ENCODE measurements at regions not wholly inside any gene's neighbourhood (a gene's known extent, or its start where the extent isn't known, plus 50 kb on each side); places are given as distances from the start of the nearest gene placed in this dataset.

GRCh38 chr1:143660354-143660941, 311.3 kb downstream of the FAM72C start:
- no peak for DNase-seq (ENCODE audit: low read depth, low spot score)
- RAD21 ChIA-PET (ENCODE audit: low non-redundant PET in 1 of 2, low total read pairs in 2 of 2, uncharacterized antibody in 2 of 2, unreplicated experiment in 2 of 2): no interaction called here
- Histone ChIP-seq H3K79me2 (ENCODE audit: insufficient read depth, low read length) (no peaks in the 10 kb centered on the region), H3K36me3 (ENCODE audit: control insufficient read depth in 1 of 2, insufficient read depth in 2 of 2, low read length in 2 of 2) (no peaks in the 10 kb centered on the region), H3K4me3 (replicated peaks in 1 of 2; ENCODE audit: low read depth in 1 of 2, low read length in 2 of 2) (no peak overlapping the region), H3K27ac (ENCODE audit: low read depth, low read length) (no peak overlapping the region), H2AFZ (ENCODE audit: low read depth, low read length, poor library complexity, severe bottlenecking) (no peak overlapping the region), H3K4me2 (ENCODE audit: low read length) (no peak overlapping the region), H3K27me3 (ENCODE audit: insufficient read depth, low read length) (peaks cover 10% of the 10 kb centered on the region; the same call in 1 of the 2 replicates), H4K20me1 (ENCODE audit: insufficient read depth) (no peaks in the 10 kb centered on the region), H3K9me3 (ENCODE audit: control insufficient read depth in 1 of 2, insufficient read depth in 1 of 2, low read depth in 1 of 2, low read length in 2 of 2) (no peaks in the 10 kb centered on the region), H3K9ac (ENCODE audit: low read length) (no peak overlapping the region), H3K4me1 (ENCODE audit: control insufficient read depth in 1 of 2, insufficient read depth in 2 of 2, low read length in 2 of 2) (no peaks in the 10 kb centered on the region), H3K9me2 (ENCODE audit: insufficient read depth) (no peaks in the 10 kb centered on the region)
- CTCF ChIA-PET: no interaction called here
- no peak for ATAC-seq
- no peak for TF ChIP-seq FOSL1 (IDR thresholded peaks at IDR 0.05; ENCODE audit: low read depth)
- TF ChIP-seq SRF (IDR thresholded peaks at IDR 0.05; ENCODE audit: low read depth): no peak
- no peak for TF ChIP-seq CBX3 (IDR thresholded peaks at IDR 0.05; ENCODE audit: low read depth)
- TF ChIP-seq POLR2A (IDR thresholded peaks at IDR 0.05; ENCODE audit: borderline replicate concordance, extremely low read depth, insufficient read depth, insufficient read length): no peak
- TF ChIP-seq, protein P1, sequence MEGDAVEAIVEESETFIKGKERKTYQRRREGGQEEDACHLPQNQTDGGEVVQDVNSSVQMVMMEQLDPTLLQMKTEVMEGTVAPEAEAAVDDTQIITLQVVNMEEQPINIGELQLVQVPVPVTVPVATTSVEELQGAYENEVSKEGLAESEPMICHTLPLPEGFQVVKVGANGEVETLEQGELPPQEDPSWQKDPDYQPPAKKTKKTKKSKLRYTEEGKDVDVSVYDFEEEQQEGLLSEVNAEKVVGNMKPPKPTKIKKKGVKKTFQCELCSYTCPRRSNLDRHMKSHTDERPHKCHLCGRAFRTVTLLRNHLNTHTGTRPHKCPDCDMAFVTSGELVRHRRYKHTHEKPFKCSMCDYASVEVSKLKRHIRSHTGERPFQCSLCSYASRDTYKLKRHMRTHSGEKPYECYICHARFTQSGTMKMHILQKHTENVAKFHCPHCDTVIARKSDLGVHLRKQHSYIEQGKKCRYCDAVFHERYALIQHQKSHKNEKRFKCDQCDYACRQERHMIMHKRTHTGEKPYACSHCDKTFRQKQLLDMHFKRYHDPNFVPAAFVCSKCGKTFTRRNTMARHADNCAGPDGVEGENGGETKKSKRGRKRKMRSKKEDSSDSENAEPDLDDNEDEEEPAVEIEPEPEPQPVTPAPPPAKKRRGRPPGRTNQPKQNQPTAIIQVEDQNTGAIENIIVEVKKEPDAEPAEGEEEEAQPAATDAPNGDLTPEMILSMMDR (IDR thresholded peaks at IDR 0.05 in 2 of 3, conservative IDR thresholded peaks at IDR 0.05 in 1 of 3; ENCODE audit: borderline replicate concordance in 1 of 3, insufficient read depth in 1 of 3, low read depth in 2 of 3, low read length in 2 of 3): no peak
- TF ChIP-seq ELF1 (IDR thresholded peaks at IDR 0.05; ENCODE audit: borderline replicate concordance, low read depth): no peak
- no peak for TF ChIP-seq ZNF274 (IDR thresholded peaks at IDR 0.05; ENCODE audit: low read depth, low read length)
- no peak for TF ChIP-seq ZFX (IDR thresholded peaks at IDR 0.05)
- TF ChIP-seq JUND (IDR thresholded peaks at IDR 0.05): no peak
- TF ChIP-seq EGR1 (IDR thresholded peaks at IDR 0.05; ENCODE audit: low read depth): no peak
- no peak for TF ChIP-seq CEBPB (IDR thresholded peaks at IDR 0.05; ENCODE audit: low read depth)
- TF ChIP-seq RAD21 (IDR thresholded peaks at IDR 0.05; ENCODE audit: low read depth): no peak
- no TSS peak for BruUV-seq (replicated peaks)
- POLR2A ChIA-PET: no interaction called here
- intact Hi-C loops (cut with micrococcal nuclease): no loop called here

All from HCT116 (cell line).